ENCODE measurements at regions not wholly inside any gene's neighbourhood (a gene's known extent, or its start where the extent isn't known, plus 50 kb on each side); places are given as distances from the start of the nearest gene placed in this dataset.

- H3K9me3 ChIP-seq (ENCODE audit: insufficient read depth, low read depth, low read length) = peaks cover under 1% of the 10 kb centered on the region
- H3K4me3 ChIP-seq (ENCODE audit: low read depth, low read length) = no peak overlapping the region
- H3K79me2 ChIP-seq (ENCODE audit: control insufficient read depth, insufficient read depth, low read length, poor library complexity) = no peaks in the 10 kb centered on the region
- H3K4ac ChIP-seq (ENCODE audit: low read depth, low read length) = no peak overlapping the region
- no CpG with 5 or more reads among the region's 2 CpGs for WGBS (ENCODE audit: extremely low coverage, insufficient coverage, insufficient read length)
- H2BK5ac ChIP-seq (ENCODE audit: low read depth, low read length, poor library complexity) = no peak overlapping the region
- no peaks in the 10 kb centered on the region for H3K79me1 ChIP-seq (ENCODE audit: low read length)
- no peak overlapping the region for H4K8ac ChIP-seq (ENCODE audit: low read depth, low read length)
- no peak overlapping the region for H3K18ac ChIP-seq (ENCODE audit: low read length)
- no peak overlapping the region for H3K23ac ChIP-seq (ENCODE audit: low read length)
- no peak overlapping the region for H2BK120ac ChIP-seq (ENCODE audit: insufficient read depth, low read length, poor library complexity)
- no peak overlapping the region for H4K12ac ChIP-seq (ENCODE audit: low read depth, low read length)
- no peak overlapping the region for H2BK12ac ChIP-seq (ENCODE audit: low read length)
- no peaks in the 10 kb centered on the region for H3K36me3 ChIP-seq (ENCODE audit: control insufficient read depth in 1 of 2, insufficient read depth in 2 of 2, low read length in 2 of 2)
- H2AK5ac ChIP-seq (ENCODE audit: low read length) = no peak overlapping the region
- no peak overlapping the region for H3K14ac ChIP-seq (ENCODE audit: low read length)
- H3K9ac ChIP-seq (ENCODE audit: low read length) = no peak overlapping the region
- H4K91ac ChIP-seq (ENCODE audit: low read depth, low read length) = no peak overlapping the region
- H3K27me3 ChIP-seq (ENCODE audit: insufficient read depth, low read length) = no peaks in the 10 kb centered on the region
- no peak overlapping the region for H3K27ac ChIP-seq (ENCODE audit: low read depth, low read length)
- peaks cover 0 to 5% of the 10 kb centered on the region in 2 experiments for H3K4me1 ChIP-seq (ENCODE audit: control insufficient read depth in 1 of 2, insufficient read depth in 2 of 2, low read length in 2 of 2)
- no peak overlapping the region for H3K4me2 ChIP-seq (ENCODE audit: low read length)
- no peak for DNase-seq
- H2AFZ ChIP-seq (ENCODE audit: insufficient read depth, low read length, poor library complexity) = no peak overlapping the region
These were observed 395.1 kb downstream of the RAPGEF2 start for GRCh38 chr4:159497936-159498335.

DNA sequence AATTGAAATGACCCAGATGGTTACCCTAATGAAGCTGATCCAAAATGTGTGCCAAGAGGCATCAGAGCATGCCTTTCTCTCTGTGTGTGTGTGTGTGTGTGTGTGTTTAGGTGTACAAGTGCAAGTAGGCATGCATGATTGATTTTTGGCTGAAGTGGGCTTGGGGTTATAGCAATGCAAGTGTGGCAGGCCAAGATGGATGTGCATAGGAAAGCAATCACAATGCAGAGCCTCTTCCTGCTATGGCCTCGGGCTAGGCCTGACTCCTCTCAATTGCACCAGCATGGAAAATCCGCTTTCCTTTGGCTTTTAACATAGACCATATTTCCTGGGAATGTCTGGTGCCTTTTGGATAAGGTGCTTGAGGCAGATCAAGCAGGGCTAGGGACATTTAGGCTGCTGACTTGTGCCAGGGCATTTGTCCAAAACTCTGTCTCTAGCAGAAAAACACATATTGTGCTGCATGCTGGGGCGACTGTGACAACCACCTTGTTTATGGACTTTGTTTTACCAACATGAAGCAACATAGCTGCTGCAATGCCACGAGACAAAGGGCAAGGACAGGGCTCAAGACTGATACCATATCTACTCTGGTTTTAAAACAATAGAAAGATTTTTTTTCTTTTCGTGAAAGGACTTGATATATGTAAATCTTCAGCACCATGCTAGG is 395.7 kb downstream of the RAPGEF2 start:
- Histone ChIP-seq H3K9ac (ENCODE audit: low read length) (no peak overlapping the region), H2AFZ (ENCODE audit: insufficient read depth, low read length, poor library complexity) (no peak overlapping the region), H2BK12ac (ENCODE audit: low read length) (no peak overlapping the region), H3K4me1 (ENCODE audit: control insufficient read depth in 1 of 2, insufficient read depth in 2 of 2, low read length in 2 of 2) (peaks cover 0 to 5% of the 10 kb centered on the region in 2 experiments), H3K4ac (ENCODE audit: low read depth, low read length) (no peak overlapping the region), H3K4me2 (ENCODE audit: low read length) (no peak overlapping the region), H3K27me3 (ENCODE audit: insufficient read depth, low read length) (no peaks in the 10 kb centered on the region), H3K27ac (ENCODE audit: low read depth, low read length) (no peak overlapping the region), H4K12ac (ENCODE audit: low read depth, low read length) (no peak overlapping the region), H3K9me3 (ENCODE audit: insufficient read depth, low read depth, low read length) (no peaks in the 10 kb centered on the region), H3K23ac (ENCODE audit: low read length) (no peak overlapping the region), H3K79me2 (ENCODE audit: control insufficient read depth, insufficient read depth, low read length, poor library complexity) (no peaks in the 10 kb centered on the region), H4K8ac (ENCODE audit: low read depth, low read length) (no peak overlapping the region), H2AK5ac (ENCODE audit: low read length) (no peak overlapping the region), H2BK120ac (ENCODE audit: insufficient read depth, low read length, poor library complexity) (no peak overlapping the region), H3K36me3 (ENCODE audit: control insufficient read depth in 1 of 2, insufficient read depth in 2 of 2, low read length in 2 of 2) (no peaks in the 10 kb centered on the region), H3K4me3 (ENCODE audit: low read depth, low read length) (no peak overlapping the region), H3K18ac (ENCODE audit: low read length) (no peak overlapping the region), H3K14ac (ENCODE audit: low read length) (no peak overlapping the region), H2BK5ac (ENCODE audit: low read depth, low read length, poor library complexity) (no peak overlapping the region), H4K91ac (ENCODE audit: low read depth, low read length) (no peak overlapping the region), H3K79me1 (ENCODE audit: low read length) (no peaks in the 10 kb centered on the region)
- DNase-seq = peak; percentile 4 to 38
- WGBS (ENCODE audit: extremely low coverage, insufficient coverage, insufficient read length) = no CpG with 5 or more reads among the region's 5 CpGs

DNA sequence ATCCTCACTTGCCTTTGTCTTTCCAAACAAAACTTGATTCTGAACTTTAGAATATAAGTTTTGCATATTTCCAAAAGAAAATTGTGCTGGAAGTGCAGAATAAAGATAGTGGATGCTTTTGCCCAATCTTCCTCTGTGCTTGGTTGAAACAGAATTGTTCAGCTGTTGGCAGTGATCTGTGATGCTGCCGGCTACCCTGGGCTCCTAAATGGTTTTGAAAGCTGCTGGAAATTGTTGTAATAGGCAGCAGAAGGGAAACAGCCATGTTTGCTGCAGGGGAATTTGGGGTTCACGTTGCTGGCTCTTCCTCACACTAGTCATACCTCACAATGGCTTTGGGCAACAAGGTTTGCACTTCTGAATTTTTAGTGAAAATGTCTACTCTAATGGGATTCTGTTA is 398.0 kb downstream of the RAPGEF2 start:
- Histone ChIP-seq H2AFZ (ENCODE audit: insufficient read depth, low read length, poor library complexity) (no peak overlapping the region), H3K9me3 (ENCODE audit: insufficient read depth, low read depth, low read length) (no peaks in the 10 kb centered on the region), H3K36me3 (ENCODE audit: control insufficient read depth in 1 of 2, insufficient read depth in 2 of 2, low read length in 2 of 2) (no peaks in the 10 kb centered on the region), H3K79me1 (ENCODE audit: low read length) (no peaks in the 10 kb centered on the region), H2BK5ac (ENCODE audit: low read depth, low read length, poor library complexity) (no peak overlapping the region), H3K4me1 (ENCODE audit: control insufficient read depth in 1 of 2, insufficient read depth in 2 of 2, low read length in 2 of 2) (peaks cover 0 to 5% of the 10 kb centered on the region in 2 experiments), H3K23ac (ENCODE audit: low read length) (no peak overlapping the region), H4K8ac (ENCODE audit: low read depth, low read length) (no peak overlapping the region), H3K79me2 (ENCODE audit: control insufficient read depth, insufficient read depth, low read length, poor library complexity) (no peaks in the 10 kb centered on the region), H3K4ac (ENCODE audit: low read depth, low read length) (no peak overlapping the region), H4K91ac (ENCODE audit: low read depth, low read length) (no peak overlapping the region), H2AK5ac (ENCODE audit: low read length) (no peak overlapping the region), H2BK12ac (ENCODE audit: low read length) (no peak overlapping the region), H3K4me3 (ENCODE audit: low read depth, low read length) (no peak overlapping the region), H2BK120ac (ENCODE audit: insufficient read depth, low read length, poor library complexity) (no peak overlapping the region), H4K12ac (ENCODE audit: low read depth, low read length) (no peak overlapping the region), H3K14ac (ENCODE audit: low read length) (no peak overlapping the region), H3K27ac (ENCODE audit: low read depth, low read length) (no peak overlapping the region), H3K18ac (ENCODE audit: low read length) (no peak overlapping the region), H3K9ac (ENCODE audit: low read length) (no peak overlapping the region), H3K4me2 (ENCODE audit: low read length) (no peak overlapping the region), H3K27me3 (ENCODE audit: insufficient read depth, low read length) (no peaks in the 10 kb centered on the region)
- DNase-seq = no peak
- WGBS (ENCODE audit: extremely low coverage, insufficient coverage, insufficient read length) = no CpG with 5 or more reads among the region's 2 CpGs

GRCh38 chr4:159503236-159504008 is 400.5 kb downstream of the RAPGEF2 start:
- H4K8ac ChIP-seq (ENCODE audit: low read depth, low read length) = no peak overlapping the region
- no peak overlapping the region for H3K9ac ChIP-seq (ENCODE audit: low read length)
- no peak overlapping the region for H3K23ac ChIP-seq (ENCODE audit: low read length)
- no peak overlapping the region for H2AFZ ChIP-seq (ENCODE audit: insufficient read depth, low read length, poor library complexity)
- no peak overlapping the region for H3K4me3 ChIP-seq (ENCODE audit: low read depth, low read length)
- WGBS (ENCODE audit: extremely low coverage, insufficient coverage, insufficient read length) = no CpG with 5 or more reads among the region's 14 CpGs
- DNase-seq = no peak
- H3K79me1 ChIP-seq (ENCODE audit: low read length) = no peaks in the 10 kb centered on the region
- no peak overlapping the region for H2AK5ac ChIP-seq (ENCODE audit: low read length)
- H3K36me3 ChIP-seq (ENCODE audit: control insufficient read depth in 1 of 2, insufficient read depth in 2 of 2, low read length in 2 of 2) = no peaks in the 10 kb centered on the region
- peaks cover 0 to 3% of the 10 kb centered on the region in 2 experiments for H3K4me1 ChIP-seq (ENCODE audit: control insufficient read depth in 1 of 2, insufficient read depth in 2 of 2, low read length in 2 of 2)
- no peaks in the 10 kb centered on the region for H3K79me2 ChIP-seq (ENCODE audit: control insufficient read depth, insufficient read depth, low read length, poor library complexity)
- no peaks in the 10 kb centered on the region for H3K27me3 ChIP-seq (ENCODE audit: insufficient read depth, low read length)
- H2BK12ac ChIP-seq (ENCODE audit: low read length) = no peak overlapping the region
- H2BK5ac ChIP-seq (ENCODE audit: low read depth, low read length, poor library complexity) = no peak overlapping the region
- H3K4me2 ChIP-seq (ENCODE audit: low read length) = no peak overlapping the region
- no peak overlapping the region for H3K18ac ChIP-seq (ENCODE audit: low read length)
- no peak overlapping the region for H4K91ac ChIP-seq (ENCODE audit: low read depth, low read length)
- H2BK120ac ChIP-seq (ENCODE audit: insufficient read depth, low read length, poor library complexity) = no peak overlapping the region
- H4K12ac ChIP-seq (ENCODE audit: low read depth, low read length) = no peak overlapping the region
- no peaks in the 10 kb centered on the region for H3K9me3 ChIP-seq (ENCODE audit: insufficient read depth, low read depth, low read length)
- no peak overlapping the region for H3K27ac ChIP-seq (ENCODE audit: low read depth, low read length)
- H3K14ac ChIP-seq (ENCODE audit: low read length) = no peak overlapping the region
- no peak overlapping the region for H3K4ac ChIP-seq (ENCODE audit: low read depth, low read length)
